ENCODE measurements at regions not wholly inside any gene's neighbourhood (a gene's known extent, or its start where the extent isn't known, plus 50 kb on each side); places are given as distances from the start of the nearest gene placed in this dataset.

- TF ChIP-seq, protein P1, sequence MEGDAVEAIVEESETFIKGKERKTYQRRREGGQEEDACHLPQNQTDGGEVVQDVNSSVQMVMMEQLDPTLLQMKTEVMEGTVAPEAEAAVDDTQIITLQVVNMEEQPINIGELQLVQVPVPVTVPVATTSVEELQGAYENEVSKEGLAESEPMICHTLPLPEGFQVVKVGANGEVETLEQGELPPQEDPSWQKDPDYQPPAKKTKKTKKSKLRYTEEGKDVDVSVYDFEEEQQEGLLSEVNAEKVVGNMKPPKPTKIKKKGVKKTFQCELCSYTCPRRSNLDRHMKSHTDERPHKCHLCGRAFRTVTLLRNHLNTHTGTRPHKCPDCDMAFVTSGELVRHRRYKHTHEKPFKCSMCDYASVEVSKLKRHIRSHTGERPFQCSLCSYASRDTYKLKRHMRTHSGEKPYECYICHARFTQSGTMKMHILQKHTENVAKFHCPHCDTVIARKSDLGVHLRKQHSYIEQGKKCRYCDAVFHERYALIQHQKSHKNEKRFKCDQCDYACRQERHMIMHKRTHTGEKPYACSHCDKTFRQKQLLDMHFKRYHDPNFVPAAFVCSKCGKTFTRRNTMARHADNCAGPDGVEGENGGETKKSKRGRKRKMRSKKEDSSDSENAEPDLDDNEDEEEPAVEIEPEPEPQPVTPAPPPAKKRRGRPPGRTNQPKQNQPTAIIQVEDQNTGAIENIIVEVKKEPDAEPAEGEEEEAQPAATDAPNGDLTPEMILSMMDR (IDR thresholded peaks at IDR 0.05; ENCODE audit: low read depth, low read length), result no peak
- no peak for DNase-seq (ENCODE audit: extremely low read depth, low read depth)
These were observed 131.3 kb upstream of the FBXL4 start for GRCh38 chr6:99079058-99079457.

GRCh38 chr6:99073223-99073622, 125.5 kb upstream of the FBXL4 start:
- DNase-seq (ENCODE audit: extremely low read depth, low read depth), result no peak

GRCh38 chr6:99066044-99066443, 118.3 kb upstream of the FBXL4 start:
- TF ChIP-seq, protein P1 (IDR thresholded peaks at IDR 0.05; ENCODE audit: low read depth, low read length), result no peak

More at GRCh38 chr6:99073223-99073622, 125.5 kb upstream of the FBXL4 start:
- TF ChIP-seq, protein P1 (IDR thresholded peaks at IDR 0.05; ENCODE audit: low read depth, low read length), result no peak

GRCh38 chr6:99064834-99065233, 117.1 kb upstream of the FBXL4 start:
- no peak for DNase-seq (ENCODE audit: extremely low read depth, low read depth)
- TF ChIP-seq, protein P1 (IDR thresholded peaks at IDR 0.05; ENCODE audit: low read depth, low read length), result no peak

More at GRCh38 chr6:99066044-99066443, 118.3 kb upstream of the FBXL4 start:
- no peak for DNase-seq (ENCODE audit: extremely low read depth, low read depth)

DNA sequence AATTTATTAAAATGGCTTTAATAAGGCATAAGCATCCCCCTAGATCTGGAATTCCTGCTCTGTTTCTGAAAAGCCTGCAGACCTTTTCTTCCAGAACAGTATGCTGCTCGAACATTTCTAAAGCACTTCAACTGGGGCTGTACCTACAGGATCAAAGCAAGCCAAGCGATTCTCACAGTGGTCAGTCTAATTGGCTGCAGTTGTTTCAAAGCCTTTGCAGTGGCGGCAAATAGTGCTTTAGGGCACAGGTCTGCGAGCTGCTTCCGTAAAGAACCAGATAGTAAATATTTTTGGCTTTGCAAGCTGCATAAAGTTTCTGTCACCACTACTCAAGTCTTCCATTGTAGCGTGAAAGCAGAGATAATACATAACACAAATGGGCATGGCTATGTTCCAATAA, 88.9 kb upstream of the FBXL4 start:
- DNase-seq (ENCODE audit: extremely low read depth, low read depth), result no peak
- TF ChIP-seq, protein P1 (IDR thresholded peaks at IDR 0.05; ENCODE audit: low read depth, low read length), result no peak

- TF ChIP-seq, protein P1 (IDR thresholded peaks at IDR 0.05; ENCODE audit: low read depth, low read length), result no peak
- no peak for DNase-seq (ENCODE audit: extremely low read depth, low read depth)
These were observed 84.7 kb upstream of the FBXL4 start for GRCh38 chr6:99032396-99032795.

DNA sequence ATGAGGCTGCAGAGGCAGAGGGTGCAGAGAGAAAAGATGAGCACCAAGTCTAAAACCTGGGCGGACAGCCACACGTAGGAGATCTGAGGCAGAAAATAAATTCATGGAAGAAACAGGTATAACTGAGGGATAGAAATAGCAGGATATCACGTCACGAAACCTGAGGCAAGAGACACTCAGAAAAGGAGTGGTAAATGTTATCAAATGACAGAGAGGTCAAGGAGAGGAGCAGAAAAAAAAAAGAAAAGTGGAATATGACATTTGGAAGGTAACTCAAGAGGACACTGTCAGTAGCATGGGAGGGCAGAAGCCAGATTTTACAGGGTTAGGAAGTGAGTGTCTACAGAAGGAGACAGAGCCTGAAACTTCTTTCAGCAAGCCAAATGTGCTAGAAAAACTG, 84.2 kb upstream of the FBXL4 start:
- TF ChIP-seq, protein P1 (IDR thresholded peaks at IDR 0.05; ENCODE audit: low read depth, low read length), result no peak
- DNase-seq (ENCODE audit: extremely low read depth, low read depth), result no peak
